GM12878 (cell line): ENCODE measurements at regions not wholly inside any gene's neighbourhood (a gene's known extent, or its start where the extent isn't known, plus 50 kb on each side); places are given as distances from the start of the nearest gene placed in this dataset.

Source experiments
- ATAC-seq: fragments of 200-7000 bp; cut with Tn5 transposase; 3 replicates; pipeline ENCODE4 v1.9.1; 2020; ENCODE audit warnings: mild to moderate bottlenecking, moderate library complexity
- BruUV-seq: library from RNA; stranded (reverse); fragments of 400-500 nt; replicated peaks from 2 replicates; lab custom pipeline; 2021; lab: Mats Ljungman, UMichigan
- CTCF ChIA-PET: fragments of 300-600 bp; sonication (Branson Sonifier 250); formaldehyde crosslinking; extraction: SDS; loops from one replicate; lab custom pipeline; 2021; ENCODE audit warnings: inconsistent platforms; lab: Yijun Ruan, JAX
- POLR2A ChIA-PET: fragments of 350-600 bp; formaldehyde crosslinking; extraction: SDS; loops from one replicate; lab custom pipeline; 2021; ENCODE audit warnings: inconsistent platforms; lab: Charles Lee
- RAD21 ChIA-PET: fragments of 300-600 bp; sonication (Branson Sonifier 250); formaldehyde crosslinking; loops from one replicate; lab custom pipeline; 2023; ENCODE audit warnings: antibody characterized with exemption; ENCODE audit not compliant: unreplicated experiment; lab: Charles Lee
- SMC1A ChIA-PET: fragments of 300-600 bp; sonication (Branson Sonifier 250); formaldehyde crosslinking; loops from one replicate; lab custom pipeline; 2023; ENCODE audit not compliant: unreplicated experiment, uncharacterized antibody; lab: Charles Lee
- DNase-seq: peaks from one replicate; pipeline ENCODE4 v3.0.0-alpha.2; 2011; ENCODE audit warnings: low read depth, low spot score
- FAIRE-seq: peaks from 3 replicates; lab custom pipeline; 2011; peaks lifted over from hg19 to GRCh38; lab: Jason Lieb, UNC
- H2AFZ ChIP-seq: 2 replicates; pipeline ENCODE4 v1.6.0; 2011; ENCODE audit warnings: low read depth, low read length, control low read depth; ENCODE audit not compliant: control insufficient read depth
- H3K27ac ChIP-seq: 2 replicates; pipeline ENCODE4 v1.5.1; 2011; ENCODE audit warnings: control low read depth; ENCODE audit not compliant: control insufficient read depth, insufficient read depth
- H3K27me3 ChIP-seq, 2 experiments: replicated peaks in 1 of 2; 2 replicates each; pipeline versions ENCODE4 v1.6.0 to v1.6.1; 2011; ENCODE audit warnings: low read length in 1 of 2; ENCODE audit not compliant: control insufficient read depth in 2 of 2, insufficient read depth in 2 of 2
- H3K36me3 ChIP-seq, 2 experiments: 2 replicates each; pipeline ENCODE4 v1.5.1; 2011; ENCODE audit warnings: low read length in 1 of 2; ENCODE audit not compliant: control insufficient read depth in 2 of 2, insufficient read depth in 2 of 2
- H3K4me1 ChIP-seq: 2 replicates; pipeline ENCODE4 v1.6.1; 2011; ENCODE audit warnings: mild to moderate bottlenecking, low read length, moderate library complexity, mixed read lengths; ENCODE audit not compliant: control insufficient read depth, insufficient read depth
- H3K4me2 ChIP-seq: 2 replicates; pipeline ENCODE4 v1.6.0; 2011; ENCODE audit warnings: control low read depth; ENCODE audit not compliant: control insufficient read depth, insufficient read depth
- H3K4me3 ChIP-seq: fragments of 200-600 bp; sonication (generic); 2 replicates; pipeline ENCODE4 v1.5.1; 2016
- H3K79me2 ChIP-seq: 2 replicates; pipeline ENCODE4 v1.6.0; 2011; ENCODE audit warnings: low read length; ENCODE audit not compliant: control insufficient read depth, insufficient read depth
- H3K9ac ChIP-seq: 2 replicates; pipeline ENCODE4 v1.8.0; 2011; ENCODE audit warnings: low read length, control low read depth, mixed read lengths; ENCODE audit not compliant: control insufficient read depth, insufficient read depth
- H3K9me3 ChIP-seq: replicated peaks from 3 replicates; pipeline ENCODE4 v1.5.1; 2011; ENCODE audit warnings: mild to moderate bottlenecking, low read length; ENCODE audit not compliant: control insufficient read depth, insufficient read depth
- H4K20me1 ChIP-seq: 2 replicates; pipeline ENCODE4 v1.6.0; 2011; ENCODE audit not compliant: control insufficient read depth, insufficient read depth
- CEBPZ ChIP-seq: fragments of 150-350 bp; IDR thresholded peaks from 2 replicates; pipeline ENCODE4 v1.6.1; 2016; ENCODE audit warnings: low read depth, low read length
- EZH2 ChIP-seq: IDR thresholded peaks from 2 replicates; pipeline ENCODE4 v1.6.1; 2012; ENCODE audit warnings: low read depth, mild to moderate bottlenecking, control low read depth, inconsistent platforms, low read length, borderline replicate concordance; ENCODE audit not compliant: control insufficient read depth
- RCOR1 ChIP-seq: conservative IDR thresholded peaks from 2 replicates; pipeline ENCODE4 v1.6.1; 2012; ENCODE audit warnings: low read depth, low read length, improper control_type of control experiment
- SRF ChIP-seq, 2 experiments: IDR thresholded peaks; 2 replicates each; pipeline ENCODE4 v1.6.1; 2011; ENCODE audit warnings: low read depth in 2 of 2, low read length in 2 of 2, mild to moderate bottlenecking in 1 of 2, moderate library complexity in 1 of 2
- TARDBP ChIP-seq: IDR thresholded peaks from 2 replicates; pipeline ENCODE4 v1.6.1; 2016; ENCODE audit warnings: borderline replicate concordance
- ZBED1 ChIP-seq: IDR thresholded peaks from 2 replicates; pipeline ENCODE4 v1.6.1; 2016; ENCODE audit warnings: borderline replicate concordance
- ZNF384 ChIP-seq: IDR thresholded peaks from 2 replicates; pipeline ENCODE4 v1.6.1; 2012; ENCODE audit warnings: low read depth, mild to moderate bottlenecking, low read length, improper control_type of control experiment, borderline replicate concordance
- WGBS: methylation state at CpG from one replicate; pipeline ENCODE4 v1.1.6; 2016; ENCODE audit warnings: low lambda C conversion rate; ENCODE audit not compliant: insufficient replicate concordance, insufficient coverage; ENCODE audit errors: missing lambda C conversion rate; 5-methylcytosine and 5-hydroxymethylcytosine counted together
- in situ Hi-C: fragments of 300-500 bp; cut with MboI; formaldehyde crosslinking; loops from 9 replicates; pipeline ENCODE4 v1.14.3; 2018; ENCODE audit warnings: mixed read lengths
- intact Hi-C: fragments of 100-400 bp; cut with micrococcal nuclease; formaldehyde crosslinking; loops from one replicate; pipeline ENCODE4 v1.14.2; 2022; ENCODE audit not compliant: unreplicated experiment
- TF ChIP-seq, protein P1 (sequence below): fragments of 450-650 bp; IDR thresholded peaks from 2 replicates; pipeline ENCODE4 v1.6.1; 2016; ENCODE audit warnings: mild to moderate bottlenecking, moderate library complexity, borderline replicate concordance

DNA sequence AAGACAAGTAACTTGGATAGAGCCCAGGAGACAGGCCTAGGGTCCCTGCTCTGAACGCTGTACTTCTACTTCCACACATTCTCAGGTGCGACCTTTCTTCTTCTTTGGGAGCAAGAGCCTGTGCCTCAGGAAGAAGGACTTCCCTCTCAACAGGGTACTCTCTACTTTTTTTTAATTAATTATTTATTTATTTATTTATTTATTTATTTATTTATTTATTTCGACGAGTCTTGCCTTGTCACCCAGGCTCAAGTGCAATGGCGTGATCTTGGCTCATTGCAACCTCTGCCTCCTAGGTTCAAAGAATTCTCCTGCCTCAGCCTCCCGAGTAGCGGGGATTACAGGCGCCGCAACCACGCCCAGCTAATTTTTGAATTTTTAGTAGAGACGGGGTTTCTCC, 361.6 kb downstream of the FAM72C start:
- intact Hi-C loops = no loop called here
- TF ChIP-seq RCOR1 = no peak
- TF ChIP-seq, protein P1, sequence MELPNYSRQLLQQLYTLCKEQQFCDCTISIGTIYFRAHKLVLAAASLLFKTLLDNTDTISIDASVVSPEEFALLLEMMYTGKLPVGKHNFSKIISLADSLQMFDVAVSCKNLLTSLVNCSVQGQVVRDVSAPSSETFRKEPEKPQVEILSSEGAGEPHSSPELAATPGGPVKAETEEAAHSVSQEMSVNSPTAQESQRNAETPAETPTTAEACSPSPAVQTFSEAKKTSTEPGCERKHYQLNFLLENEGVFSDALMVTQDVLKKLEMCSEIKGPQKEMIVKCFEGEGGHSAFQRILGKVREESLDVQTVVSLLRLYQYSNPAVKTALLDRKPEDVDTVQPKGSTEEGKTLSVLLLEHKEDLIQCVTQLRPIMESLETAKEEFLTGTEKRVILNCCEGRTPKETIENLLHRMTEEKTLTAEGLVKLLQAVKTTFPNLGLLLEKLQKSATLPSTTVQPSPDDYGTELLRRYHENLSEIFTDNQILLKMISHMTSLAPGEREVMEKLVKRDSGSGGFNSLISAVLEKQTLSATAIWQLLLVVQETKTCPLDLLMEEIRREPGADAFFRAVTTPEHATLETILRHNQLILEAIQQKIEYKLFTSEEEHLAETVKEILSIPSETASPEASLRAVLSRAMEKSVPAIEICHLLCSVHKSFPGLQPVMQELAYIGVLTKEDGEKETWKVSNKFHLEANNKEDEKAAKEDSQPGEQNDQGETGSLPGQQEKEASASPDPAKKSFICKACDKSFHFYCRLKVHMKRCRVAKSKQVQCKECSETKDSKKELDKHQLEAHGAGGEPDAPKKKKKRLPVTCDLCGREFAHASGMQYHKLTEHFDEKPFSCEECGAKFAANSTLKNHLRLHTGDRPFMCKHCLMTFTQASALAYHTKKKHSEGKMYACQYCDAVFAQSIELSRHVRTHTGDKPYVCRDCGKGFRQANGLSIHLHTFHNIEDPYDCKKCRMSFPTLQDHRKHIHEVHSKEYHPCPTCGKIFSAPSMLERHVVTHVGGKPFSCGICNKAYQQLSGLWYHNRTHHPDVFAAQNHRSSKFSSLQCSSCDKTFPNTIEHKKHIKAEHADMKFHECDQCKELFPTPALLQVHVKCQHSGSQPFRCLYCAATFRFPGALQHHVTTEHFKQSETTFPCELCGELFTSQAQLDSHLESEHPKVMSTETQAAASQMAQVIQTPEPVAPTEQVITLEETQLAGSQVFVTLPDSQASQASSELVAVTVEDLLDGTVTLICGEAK = no peak
- no peak for TF ChIP-seq ZNF384
- WGBS = 47% methylated on average over 11 of the region's 11 CpGs
- CTCF ChIA-PET = no interaction called here
- Histone ChIP-seq H3K27me3 (no peaks in the 10 kb centered on the region), H3K4me2 (no peak overlapping the region), H3K4me3 (no peak overlapping the region), H3K27ac (no peak overlapping the region), H2AFZ (no peak overlapping the region), H3K9ac (no peak overlapping the region), H3K9me3 (no peaks in the 10 kb centered on the region), H4K20me1 (no peaks in the 10 kb centered on the region), H3K36me3 (no peaks in the 10 kb centered on the region), H3K4me1 (no peaks in the 10 kb centered on the region), H3K79me2 (no peaks in the 10 kb centered on the region)
- POLR2A ChIA-PET = no interaction called here
- RAD21 ChIA-PET = no interaction called here
- ATAC-seq (no peak), DNase-seq (no peak), FAIRE-seq (no peak)
- in situ Hi-C loops = no loop called here
- SMC1A ChIA-PET = no interaction called here
- BruUV-seq = no TSS peak

DNA sequence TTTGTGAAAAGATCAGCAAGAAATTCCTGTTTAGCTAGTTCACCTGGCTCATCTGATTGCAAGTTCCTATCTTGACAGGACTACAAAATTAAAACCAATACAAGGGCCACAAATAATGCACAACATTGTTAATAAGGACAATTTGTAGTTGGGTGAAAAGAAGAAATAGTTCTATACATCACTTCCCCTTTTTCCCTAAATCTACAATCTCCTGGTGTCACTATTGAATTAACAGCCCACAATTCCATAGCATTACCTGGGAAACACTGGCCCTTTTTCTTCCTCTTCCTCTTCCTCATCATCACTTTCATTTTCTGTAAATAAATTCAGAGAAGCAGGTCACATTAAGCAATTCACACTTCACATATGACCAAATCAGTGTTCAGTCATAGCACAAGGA, 366.9 kb downstream of the FAM72C start:
- no peaks in the 10 kb centered on the region for H3K9me3 ChIP-seq
- in situ Hi-C loops (loop anchor here (10.0 kb wide), 1 partner anchor 100 kb away; no protein-coding TSS in a partner anchor), intact Hi-C loops (no loop called here)
- H4K20me1 ChIP-seq = no peaks in the 10 kb centered on the region
- ChIA-PET CTCF (no interaction called here), RAD21 (no interaction called here), POLR2A (no interaction called here), SMC1A (no interaction called here)
- no peak overlapping the region for H3K4me3 ChIP-seq
- DNase-seq (no peak), FAIRE-seq (no peak), ATAC-seq (no peak)
- H3K79me2 ChIP-seq = no peaks in the 10 kb centered on the region
- H2AFZ ChIP-seq = no peak overlapping the region
- no peaks in the 10 kb centered on the region for H3K4me1 ChIP-seq
- no peaks in the 10 kb centered on the region for H3K36me3 ChIP-seq
- no TSS peak for BruUV-seq
- H3K27me3 ChIP-seq = no peaks in the 10 kb centered on the region
- H3K4me2 ChIP-seq = no peak overlapping the region
- no peak overlapping the region for H3K27ac ChIP-seq
- TF ChIP-seq EZH2 (no peak), ZBED1 (no peak), SRF (IDR thresholded peaks at IDR 0.05; ENCODE audit: low read depth in 2 of 2, low read length in 2 of 2) (no peak), CEBPZ (no peak), TARDBP (no peak)
- no peak overlapping the region for H3K9ac ChIP-seq
